GM18519 (cell line): ENCODE measurements at regions not wholly inside any gene's neighbourhood (a gene's known extent, or its start where the extent isn't known, plus 50 kb on each side); places are given as distances from the start of the nearest gene placed in this dataset.

Source experiments
- ATAC-seq: cut with Tn5 transposase; IDR thresholded peaks from one replicate; pipeline ENCODE4 v1.9.1; 2021; ENCODE audit warnings: mild to moderate bottlenecking, moderate library complexity; ENCODE audit not compliant: unreplicated experiment, low FRiP score

DNA sequence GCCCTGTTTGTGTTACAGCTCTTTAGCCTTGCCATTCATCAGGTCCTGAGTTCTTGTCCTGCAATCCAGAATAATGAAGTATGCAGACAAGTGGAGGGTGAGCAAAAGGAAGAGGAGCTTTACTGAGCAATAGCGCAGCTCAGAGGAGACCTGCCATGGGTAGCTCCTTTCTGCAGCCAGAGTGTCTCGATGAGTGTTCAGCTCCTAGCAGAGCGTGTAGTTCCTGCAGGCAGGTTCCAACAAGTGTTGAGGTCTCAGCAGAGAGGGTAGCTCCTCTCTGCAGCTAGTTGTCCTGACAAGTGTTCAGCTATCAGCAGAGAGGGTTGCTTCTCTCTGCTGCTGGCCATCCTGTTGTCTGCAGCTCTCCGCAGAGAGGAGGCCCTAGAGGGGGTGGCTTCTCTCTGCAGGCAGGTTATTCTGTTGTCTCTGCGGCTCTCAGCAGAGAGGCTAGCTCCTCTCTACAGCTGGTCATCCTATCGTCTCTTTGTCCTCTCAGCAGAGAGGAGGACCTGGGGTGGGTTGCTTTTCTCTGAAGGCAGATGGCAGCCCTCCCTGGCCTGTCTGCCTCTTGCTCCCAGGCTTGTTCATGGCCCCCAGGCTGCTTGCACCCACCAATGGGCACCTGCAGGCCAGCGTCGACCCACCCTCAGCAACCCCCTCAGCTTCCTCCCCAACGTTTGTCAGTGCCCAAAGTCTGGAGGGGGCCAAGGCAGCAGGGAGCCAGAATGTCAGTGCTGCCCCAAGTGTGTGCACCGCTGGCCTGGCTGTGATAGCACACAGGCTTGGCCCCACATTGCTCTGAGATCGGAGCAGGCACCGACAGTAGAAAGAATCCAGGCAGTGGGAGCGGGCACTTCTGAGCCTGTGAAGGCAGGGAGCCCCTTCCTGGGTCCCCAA, 112.5 kb upstream of the RUNX3 start:
- no peak for ATAC-seq

DNA sequence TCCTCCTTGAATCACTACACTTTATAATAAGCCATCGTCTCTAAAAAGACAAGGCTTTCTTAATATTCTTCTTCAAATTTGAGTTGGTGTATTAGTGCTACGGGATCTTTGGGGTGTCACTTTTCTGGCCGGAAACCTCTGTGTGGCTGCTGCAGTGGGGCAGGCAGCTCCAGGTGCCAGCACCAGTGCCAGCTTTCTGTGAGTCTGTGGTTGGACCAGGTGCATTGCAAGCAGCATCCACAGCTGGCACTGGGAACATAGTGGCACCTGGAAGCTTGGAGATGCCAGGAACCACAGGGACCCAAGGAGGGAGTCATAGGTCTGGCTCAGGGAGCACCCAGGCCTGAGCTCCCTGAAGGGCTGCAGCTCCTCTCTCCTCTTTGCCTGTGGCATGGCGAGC, 111.8 kb upstream of the RUNX3 start:
- no peak for ATAC-seq

DNA sequence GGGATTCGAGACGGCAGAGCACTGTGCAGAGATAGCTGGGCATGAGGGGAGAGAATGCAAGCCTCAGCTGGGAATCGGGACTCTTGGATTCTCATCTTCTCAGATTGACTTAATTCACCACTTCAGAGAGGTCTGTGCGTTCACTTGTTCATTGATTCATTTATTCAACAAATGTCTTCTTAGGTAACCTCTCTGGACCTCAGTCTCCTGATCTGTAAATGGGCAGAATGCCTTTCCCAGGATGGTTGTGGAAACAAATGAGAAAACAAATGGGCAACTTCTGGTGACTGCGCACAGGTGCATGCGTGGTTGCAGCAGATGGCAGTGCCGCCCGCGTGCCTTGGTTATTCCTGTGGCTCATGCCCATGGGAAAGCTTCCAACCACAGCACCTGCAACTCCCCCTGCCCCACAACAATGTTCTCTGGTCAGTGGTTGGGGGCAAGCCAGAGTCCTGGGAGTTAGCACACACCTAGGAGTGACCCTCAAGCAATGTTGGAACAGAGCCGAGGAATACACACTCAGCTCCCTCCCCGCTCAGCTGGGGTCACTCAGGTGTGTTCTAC, 110.1 kb upstream of the RUNX3 start:
- no peak for ATAC-seq

DNA sequence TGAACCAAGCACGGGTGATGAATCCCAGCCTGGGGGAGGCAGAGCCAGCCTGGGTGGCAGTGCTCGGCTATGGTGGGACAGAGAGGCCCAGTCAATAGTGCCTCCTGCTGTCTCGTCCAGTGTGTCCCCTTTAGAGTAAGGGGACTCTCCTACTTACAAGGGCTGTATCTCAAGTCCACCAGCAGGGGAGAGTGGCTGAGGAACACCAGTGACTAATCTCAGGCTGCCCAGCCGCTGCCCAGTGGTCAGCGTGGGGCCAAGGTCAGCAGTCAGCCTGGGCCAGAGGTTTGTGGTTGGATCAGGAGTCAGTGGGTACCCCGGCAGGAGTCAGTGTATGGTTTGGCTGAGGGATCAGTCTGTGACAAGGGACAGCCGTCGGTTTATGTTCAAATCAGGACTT, 109.2 kb upstream of the RUNX3 start:
- no peak for ATAC-seq

DNA sequence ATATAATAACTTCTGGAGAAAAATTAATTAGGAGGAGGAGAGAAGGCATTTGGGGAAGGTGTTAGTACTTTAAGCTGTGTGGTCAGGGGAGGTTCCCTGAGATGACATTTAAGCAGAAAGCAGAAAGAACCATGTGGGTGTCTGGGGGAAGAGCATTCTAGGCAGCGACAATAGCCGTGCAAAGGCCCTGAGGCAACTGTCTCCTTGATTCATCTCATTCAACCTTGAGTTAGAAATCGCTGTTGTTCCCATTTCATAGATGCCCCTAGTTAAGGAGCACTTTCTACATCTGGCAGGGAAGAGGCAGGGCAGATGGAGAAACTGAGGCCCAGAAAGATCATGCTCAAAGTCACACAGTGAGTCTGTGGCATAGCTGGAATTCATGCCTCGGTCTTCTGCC, 108.6 kb upstream of the RUNX3 start:
- no peak for ATAC-seq

DNA sequence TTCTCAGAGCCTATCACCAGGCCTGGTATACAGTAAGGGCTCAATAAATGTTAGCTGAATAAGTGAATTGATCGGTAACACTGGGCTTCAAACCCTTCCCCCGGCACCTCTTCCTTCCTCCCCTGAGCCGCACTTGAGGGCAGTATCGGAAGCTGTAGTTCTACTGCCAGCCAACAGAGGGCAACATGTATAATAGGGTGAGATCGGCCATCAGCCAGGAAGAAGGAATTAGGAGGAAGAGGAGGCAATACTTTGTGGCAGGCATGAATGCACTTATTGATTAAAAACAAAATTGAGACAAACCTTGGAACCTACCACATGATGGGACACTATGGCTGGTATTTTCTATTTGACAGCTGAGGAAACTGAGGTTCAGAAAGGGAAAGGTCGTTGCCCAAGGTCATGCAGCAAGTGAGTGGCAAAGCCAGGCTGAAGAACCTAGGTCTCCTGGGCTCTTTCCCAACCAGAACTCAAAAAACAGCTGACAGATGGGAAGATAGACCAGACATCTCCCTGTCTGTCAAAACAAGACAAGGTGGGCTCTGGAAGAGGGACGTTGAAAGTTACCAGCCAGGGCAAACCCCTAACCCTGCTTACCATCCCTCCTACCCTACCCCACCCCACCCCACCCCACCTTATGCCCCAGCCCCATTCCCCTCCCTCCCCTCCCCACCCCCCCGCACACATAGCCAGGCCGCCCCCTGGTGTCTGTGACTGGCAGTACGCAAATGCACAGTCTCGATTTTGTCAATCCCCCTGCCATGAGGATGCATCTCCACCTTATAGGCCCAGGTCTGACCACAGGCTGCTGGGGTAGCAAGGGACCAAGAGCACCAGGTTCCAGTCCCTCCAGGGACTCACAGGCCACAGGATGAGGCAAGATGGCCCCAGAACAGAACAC, 107.3 kb upstream of the RUNX3 start:
- ATAC-seq: no peak

DNA sequence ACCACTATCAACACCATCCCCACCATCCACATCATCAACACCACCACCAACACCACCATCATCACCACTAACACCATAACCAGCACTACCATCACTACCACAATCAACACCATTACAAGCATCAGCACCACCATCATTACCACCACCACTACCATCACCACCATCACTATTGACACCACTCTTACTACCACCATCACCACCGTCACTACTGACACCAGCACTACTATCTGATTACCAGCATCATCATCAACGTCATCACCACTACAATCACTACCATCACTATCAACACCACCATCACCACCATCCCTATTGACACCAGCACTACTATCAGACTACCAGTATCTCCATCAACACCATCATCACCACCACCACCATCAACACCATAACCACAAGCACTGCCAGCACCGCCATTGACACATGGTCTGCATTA, 106.1 kb upstream of the RUNX3 start:
- ATAC-seq: no peak

DNA sequence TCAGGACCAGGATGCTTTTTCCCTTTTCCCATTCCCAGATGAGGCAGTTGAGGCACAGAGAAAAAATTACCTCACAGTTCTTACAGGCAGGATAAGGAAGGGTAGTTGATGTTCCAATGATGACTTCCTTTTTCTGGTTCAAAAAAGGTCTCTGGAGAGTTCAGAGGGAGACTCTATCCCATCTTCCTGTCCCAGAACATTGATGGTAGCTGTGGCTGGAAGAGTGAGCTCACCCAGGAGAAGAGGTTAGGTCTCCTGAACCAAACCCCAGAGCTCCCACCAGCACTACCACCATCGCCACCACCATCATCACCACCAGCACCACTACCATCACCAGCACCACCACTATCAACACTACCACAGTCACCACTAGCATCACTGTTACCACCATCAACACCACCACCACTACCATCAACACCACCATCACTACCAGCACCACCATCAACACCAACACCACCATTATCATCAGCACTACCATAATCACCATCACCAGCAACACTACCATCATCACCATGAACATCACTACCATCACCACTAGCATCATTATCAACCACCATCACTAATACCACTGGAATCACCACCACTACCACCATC, 105.5 kb upstream of the RUNX3 start:
- ATAC-seq: no peak

DNA sequence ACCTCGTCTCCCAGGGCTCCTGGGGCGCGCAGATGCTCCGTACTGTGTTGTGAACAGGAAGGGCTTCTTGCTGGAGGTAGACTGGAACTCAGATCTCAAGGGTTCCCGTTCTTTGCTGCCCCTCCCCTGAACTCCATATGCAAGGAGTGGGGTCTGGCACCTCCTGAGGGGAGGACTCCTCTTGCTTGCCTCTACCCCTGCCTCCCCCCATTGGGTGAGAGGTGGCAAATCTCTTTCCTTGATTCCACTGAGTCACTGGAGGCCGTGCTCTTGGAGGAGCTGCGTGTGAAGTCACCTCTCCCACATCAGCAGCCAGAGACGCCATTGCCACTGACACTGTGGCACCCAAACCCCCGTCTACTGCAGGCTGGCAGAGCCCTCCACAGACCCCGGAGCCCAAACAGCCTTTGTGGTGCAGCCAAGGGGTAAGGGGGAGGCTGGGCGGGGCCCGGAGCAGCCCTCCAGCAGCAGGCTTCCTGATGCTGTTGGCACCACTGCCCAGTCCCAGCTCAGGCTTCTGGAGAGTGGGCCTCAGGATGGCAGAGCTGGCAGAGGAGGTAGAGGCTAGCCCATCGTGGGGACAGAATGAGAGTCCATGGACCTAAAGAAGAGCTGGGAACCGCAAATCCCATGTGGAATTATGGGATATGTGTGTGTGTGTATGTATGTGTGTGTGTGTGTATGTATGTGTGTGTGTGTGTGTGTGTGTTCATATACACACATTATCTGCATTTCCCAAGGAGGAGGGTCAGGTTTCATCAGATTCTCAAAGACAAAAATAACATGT, 104.9 kb upstream of the RUNX3 start:
- no peak for ATAC-seq

DNA sequence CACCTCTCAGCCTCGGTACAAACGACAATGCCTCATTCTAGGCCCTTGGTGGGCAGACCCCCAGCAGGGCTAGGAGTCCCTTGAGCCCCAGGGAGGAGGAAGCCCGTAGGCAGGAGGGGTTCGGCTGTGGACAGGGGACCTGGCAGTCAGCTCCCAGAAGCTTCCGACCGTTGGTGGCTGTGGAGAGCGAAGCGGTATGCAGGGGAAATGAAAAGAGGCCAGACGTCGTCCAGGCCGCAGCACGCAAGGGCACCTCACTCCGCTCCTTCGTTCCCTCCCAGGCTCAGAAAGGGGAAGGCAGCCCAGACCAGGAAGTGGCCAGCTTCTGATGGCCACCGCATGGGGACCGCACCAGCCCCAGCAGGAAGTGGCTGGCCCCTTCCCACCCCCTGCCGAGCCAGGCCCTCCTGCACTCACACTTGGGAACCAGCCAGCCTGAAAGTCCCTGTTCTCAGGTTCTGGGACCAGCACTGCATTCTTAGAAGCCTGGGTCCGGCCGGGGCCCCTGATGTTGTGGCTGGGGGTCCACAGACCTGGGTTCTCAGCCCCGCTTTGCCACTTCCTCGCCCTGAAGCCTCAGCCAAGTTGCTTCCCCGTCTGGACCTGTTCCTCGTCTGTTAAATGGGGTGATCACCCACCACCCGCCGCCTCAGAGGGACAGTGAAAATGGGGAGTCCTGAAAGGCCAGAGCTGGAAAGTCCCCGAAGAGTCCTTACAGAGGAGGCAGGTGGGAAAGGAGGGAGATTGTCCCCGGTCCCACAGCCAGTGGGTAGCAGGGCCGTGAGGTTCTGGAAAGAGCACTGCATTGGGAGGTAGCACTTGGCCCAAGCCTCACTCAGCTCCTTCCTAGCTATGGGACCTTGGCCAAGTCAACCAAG, 104.0 kb upstream of the RUNX3 start:
- ATAC-seq: no peak

DNA sequence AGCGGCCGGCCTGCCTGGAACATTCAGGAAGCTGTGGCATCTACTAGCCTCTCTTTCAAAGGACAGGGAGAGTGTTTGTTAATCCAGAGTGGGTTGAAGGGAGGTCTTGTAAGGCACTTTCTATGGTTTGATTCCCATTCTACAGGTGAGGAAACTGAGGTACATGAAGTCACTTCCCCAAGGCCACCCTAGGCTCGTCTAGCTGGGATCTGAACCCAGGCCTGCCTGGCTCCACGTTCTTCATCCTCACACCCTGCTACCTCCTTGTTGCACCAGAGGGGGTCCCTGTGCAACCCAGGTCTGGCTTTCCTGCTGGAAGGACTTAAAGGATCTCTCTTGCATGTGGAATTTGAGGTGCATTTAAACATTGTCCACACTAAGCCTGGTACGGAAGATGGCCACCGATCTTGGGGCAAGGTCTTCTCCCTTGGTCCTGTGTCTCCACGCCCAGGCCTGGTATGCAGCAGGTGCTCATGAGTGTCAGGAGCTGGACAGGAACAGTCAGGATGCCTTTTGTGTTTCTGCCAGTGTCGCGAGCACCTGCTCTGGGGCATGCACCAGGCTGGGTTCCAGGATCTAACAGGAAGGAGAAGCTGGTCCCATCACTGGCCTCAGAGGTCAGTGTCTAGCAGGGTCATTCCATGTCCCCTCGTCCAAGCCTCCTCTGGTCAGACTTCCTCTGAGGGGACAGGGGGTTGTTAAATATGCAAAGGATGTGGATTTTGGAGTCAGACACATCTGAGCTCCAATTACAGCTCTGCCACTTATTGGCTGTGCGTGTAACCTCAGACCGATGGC, 103.2 kb upstream of the RUNX3 start:
- no peak for ATAC-seq

DNA sequence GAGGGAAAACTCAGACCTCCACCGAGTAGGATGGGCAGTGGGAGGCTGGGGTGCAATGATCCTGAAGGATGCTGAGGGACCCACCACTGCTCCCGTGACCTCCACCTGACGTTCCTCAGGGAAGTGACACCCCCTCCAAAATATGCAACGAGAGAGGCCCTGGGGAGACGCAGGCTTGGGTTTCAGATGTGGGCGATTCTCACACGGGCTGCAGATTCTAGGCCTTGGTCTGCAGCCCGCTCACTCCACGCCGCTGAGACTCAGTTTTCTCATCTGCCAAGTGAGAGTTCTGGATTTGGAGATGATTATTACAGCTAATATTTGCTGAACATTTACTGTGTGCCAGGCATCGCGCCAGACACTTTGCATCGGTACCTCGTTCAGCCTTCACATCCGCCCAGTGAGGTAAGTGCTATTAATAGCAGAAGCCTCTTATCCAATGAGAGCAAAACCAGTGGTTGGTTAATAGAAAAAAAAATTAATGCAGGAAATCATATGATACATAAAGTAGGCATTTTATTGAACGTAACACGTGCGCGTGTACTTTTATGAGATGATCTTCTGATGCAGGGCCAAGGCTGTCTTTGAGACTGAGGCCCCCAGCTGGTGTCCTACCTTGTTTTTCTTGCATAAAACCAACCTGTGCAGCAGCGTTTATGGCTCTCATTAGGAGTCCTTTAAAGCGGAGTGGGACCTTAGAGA, 102.0 kb upstream of the RUNX3 start:
- no peak for ATAC-seq

DNA sequence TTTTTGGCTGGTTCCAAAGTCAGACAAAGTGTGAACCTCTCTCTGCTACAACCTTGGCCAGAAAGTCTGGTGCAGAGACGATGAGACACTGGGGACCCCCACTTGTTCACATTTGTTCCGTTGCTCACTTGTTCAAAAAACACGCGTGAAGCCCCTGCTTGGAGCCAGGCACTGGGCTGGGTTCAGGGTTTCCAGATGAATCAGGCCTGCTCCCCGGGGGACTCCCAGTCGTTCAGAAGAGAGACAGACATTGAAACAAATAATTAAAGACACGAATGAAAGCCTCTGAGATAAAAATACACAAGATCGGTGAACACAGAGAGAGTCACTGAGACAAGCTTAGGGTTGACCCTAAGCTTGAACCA, 101.5 kb upstream of the RUNX3 start:
- ATAC-seq: no peak

DNA sequence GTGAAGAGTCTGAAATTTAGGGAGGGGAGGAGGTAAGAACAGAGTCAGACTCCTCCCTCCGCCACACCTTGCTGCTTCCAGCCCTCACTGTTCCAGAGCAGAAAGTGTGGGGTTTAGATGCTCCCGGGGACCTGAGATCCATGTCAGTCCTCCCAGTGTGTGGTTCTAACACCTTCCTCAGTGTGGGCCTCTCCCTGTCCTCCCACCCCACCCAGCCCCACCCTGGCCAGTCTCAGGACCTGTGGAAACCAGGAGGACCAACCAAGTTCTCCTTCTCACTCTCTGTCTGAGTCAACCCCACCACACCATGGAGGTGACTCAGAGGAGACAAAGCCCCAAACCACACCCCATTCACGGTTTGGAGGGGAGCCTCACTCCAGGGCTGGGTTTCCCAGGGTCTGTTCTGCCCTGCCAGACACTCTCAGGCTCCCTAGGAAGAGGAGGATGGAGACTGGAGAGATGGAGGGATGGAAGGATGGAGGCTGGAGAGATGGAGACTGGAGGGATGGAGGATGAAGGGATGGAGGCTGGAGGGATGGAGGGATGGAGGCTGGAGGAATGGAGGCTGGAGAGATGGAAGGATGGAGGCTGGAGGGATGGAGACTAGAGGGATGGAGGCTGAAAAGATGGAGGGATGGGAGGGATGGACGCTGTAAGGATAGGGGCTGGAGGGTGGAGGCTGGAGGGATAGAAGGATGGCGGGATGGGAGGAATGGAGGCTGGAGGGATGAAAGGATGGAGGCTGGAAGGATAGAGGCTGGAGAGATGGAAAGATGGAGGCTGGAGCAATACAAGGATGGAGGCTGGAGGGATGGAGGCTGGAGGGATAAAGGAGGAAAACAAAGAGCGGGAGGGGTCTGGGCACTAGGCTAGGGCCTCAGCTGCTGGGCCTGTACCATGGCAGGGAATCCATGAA, 100.9 kb upstream of the RUNX3 start:
- ATAC-seq: no peak

DNA sequence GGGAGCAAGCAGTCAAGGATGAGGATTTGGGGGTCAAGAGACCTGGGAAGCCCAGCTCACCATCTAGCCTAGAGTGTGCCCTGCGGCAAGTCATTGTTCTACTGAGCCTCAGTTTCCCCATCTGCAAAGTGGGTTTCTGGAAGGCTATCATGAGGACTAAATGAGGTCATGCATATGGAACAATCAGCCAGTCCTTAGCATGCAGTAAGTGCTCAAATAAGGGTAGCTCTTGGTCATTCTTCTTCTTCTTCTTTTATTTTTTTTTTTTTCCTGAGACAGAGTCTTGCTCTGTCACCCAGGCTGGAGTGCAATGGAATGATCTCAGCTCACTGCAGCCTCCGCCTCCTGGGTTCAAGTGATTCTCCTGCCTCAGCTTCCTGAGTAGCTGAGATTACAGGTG, 99.9 kb upstream of the RUNX3 start:
- no peak for ATAC-seq

DNA sequence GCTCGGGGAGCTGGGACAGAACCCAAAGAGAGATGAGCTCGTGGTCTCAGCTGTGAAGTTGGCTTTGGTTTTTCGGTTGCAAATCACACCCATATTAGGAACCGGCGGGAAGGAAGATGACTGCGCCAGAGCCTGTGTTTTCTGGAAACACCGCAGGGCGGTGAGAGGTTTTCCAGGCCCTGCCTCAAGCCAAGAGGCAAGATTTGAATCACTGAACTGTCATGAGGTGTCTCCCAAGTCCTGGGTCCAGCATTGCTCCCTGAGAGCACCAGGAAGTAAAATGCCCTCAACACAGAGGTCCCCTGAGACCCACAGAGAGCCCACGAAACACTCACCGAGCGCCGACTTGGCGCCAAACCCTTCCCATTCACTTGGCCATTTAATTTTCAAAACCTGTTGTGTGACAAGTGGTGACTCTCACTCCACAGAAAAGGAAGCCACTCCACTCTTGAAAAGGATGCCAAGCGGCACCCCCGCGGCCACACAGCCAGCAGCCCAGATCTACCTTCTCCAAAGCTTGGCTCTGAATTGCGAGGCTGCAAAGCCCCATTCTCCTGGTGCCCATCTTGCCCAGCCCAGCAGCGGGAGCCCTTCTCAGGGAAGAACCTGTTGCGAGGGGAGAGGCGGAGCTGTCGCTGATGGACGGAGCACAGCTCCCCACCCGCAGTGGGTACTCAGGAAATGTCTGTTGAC, 99.0 kb upstream of the RUNX3 start:
- ATAC-seq: no peak
